Prostate gland (tissue), 2 donors: ENCODE measurements at regions not wholly inside any gene's neighbourhood (a gene's known extent, or its start where the extent isn't known, plus 50 kb on each side); places are given as distances from the start of the nearest gene placed in this dataset.

Experiments used
- POLR2A ChIP-seq: fragments of 450-650 bp; IDR thresholded peaks from one replicate; pipeline ENCODE4 v1.6.1; 2016; ENCODE audit warnings: antibody characterized with exemption, mild to moderate bottlenecking
- POLR2AphosphoS5 ChIP-seq: sonication (generic); formaldehyde crosslinking; IDR thresholded peaks from one replicate; pipeline ENCODE4 v1.6.1; 2017; ENCODE audit warnings: antibody characterized with exemption
- TF ChIP-seq, protein P1 (sequence below), 4 experiments: fragments of 200-600 bp in 2 of 4; fragments of 450-650 bp in 2 of 4; sonication (generic) in 2 of 4; IDR thresholded peaks; 1 replicate in 3 of 4; 2 replicates in 1 of 4; pipeline ENCODE4 v1.5.1; 2016 to 2019; ENCODE audit warnings: antibody characterized with exemption in 4 of 4, mild to moderate bottlenecking in 2 of 4, moderate library complexity in 2 of 4

GRCh38 chr6:3906846-3907151 lies 57.6 kb downstream of the FAM50B start:
- no peak for TF ChIP-seq POLR2A
- TF ChIP-seq, protein P1, sequence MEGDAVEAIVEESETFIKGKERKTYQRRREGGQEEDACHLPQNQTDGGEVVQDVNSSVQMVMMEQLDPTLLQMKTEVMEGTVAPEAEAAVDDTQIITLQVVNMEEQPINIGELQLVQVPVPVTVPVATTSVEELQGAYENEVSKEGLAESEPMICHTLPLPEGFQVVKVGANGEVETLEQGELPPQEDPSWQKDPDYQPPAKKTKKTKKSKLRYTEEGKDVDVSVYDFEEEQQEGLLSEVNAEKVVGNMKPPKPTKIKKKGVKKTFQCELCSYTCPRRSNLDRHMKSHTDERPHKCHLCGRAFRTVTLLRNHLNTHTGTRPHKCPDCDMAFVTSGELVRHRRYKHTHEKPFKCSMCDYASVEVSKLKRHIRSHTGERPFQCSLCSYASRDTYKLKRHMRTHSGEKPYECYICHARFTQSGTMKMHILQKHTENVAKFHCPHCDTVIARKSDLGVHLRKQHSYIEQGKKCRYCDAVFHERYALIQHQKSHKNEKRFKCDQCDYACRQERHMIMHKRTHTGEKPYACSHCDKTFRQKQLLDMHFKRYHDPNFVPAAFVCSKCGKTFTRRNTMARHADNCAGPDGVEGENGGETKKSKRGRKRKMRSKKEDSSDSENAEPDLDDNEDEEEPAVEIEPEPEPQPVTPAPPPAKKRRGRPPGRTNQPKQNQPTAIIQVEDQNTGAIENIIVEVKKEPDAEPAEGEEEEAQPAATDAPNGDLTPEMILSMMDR (IDR thresholded peaks at IDR 0.05) = no peak
- no peak for TF ChIP-seq POLR2AphosphoS5
